ENCODE measurements at regions not wholly inside any gene's neighbourhood (a gene's known extent, or its start where the extent isn't known, plus 50 kb on each side); places are given as distances from the start of the nearest gene placed in this dataset.

DNA sequence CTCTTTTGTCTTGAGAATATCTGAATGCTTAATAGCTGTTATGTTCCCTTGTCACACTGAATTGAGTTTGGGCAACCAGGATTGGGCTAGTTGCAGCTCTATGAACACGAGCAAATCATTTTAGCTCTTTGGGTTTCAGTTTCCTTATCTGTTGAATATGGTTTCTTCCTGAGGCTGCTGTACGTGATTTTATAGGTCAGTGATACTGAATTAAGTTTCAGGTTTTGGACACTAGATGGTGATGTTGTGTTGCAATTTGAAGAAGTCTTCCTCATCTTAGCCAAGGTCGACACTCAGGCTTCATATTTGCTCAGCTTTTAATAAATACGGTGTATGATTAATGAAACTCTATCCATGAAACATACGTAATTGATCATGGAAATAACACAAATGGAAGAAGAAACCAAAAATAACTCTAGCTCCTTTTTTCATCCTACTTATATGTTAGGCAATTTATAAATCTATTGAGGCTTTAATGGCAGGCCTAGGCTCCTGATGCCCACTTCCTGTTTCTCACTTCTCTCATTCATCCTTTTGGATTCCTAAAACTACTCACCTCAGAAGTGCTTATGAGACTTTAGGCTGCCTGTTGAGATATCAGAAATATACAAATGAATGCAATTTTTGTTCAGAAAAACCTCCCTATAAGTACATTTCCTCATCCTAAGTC is 354.1 kb upstream of the MAP3K7 start (continued):
- TF ChIP-seq IKZF1 (conservative IDR thresholded peaks at IDR 0.05) (peak; percentile 51), CEBPB (IDR thresholded peaks at IDR 0.05; ENCODE audit: borderline replicate concordance in 1 of 2, low read depth in 2 of 2, low read length in 2 of 2) (no peak), YY1 (IDR thresholded peaks at IDR 0.05; ENCODE audit: low read depth, low read length) (peak; percentile 48; the same call in 1 of the 2 replicates), RAD21 (IDR thresholded peaks at IDR 0.05; ENCODE audit: insufficient read depth, low read depth, low read length) (peak; percentile 77), IKZF2 (IDR thresholded peaks at IDR 0.05) (peak in 1 of 2 experiments; percentile 49; a peak in 3 of 4 replicates), NFXL1 (IDR thresholded peaks at IDR 0.05; ENCODE audit: borderline replicate concordance) (no peak), SMC3 (IDR thresholded peaks at IDR 0.05; ENCODE audit: borderline replicate concordance, low read length) (peak; percentile 65; the same call in 1 of the 2 replicates), SPI1 (IDR thresholded peaks at IDR 0.05; ENCODE audit: borderline replicate concordance, insufficient read depth, low read depth, low read length) (peak; percentile 84), RUNX3 (IDR thresholded peaks at IDR 0.05; ENCODE audit: low read length) (peak; percentile 11; the same call in 1 of the 2 replicates), MYC (IDR thresholded peaks at IDR 0.05; ENCODE audit: insufficient read depth, insufficient read length, insufficient replicate concordance, low read length, severe bottlenecking) (no peak), SMAD1 (IDR thresholded peaks at IDR 0.05; ENCODE audit: low read depth, partially characterized antibody) (no peak), EGR1 (IDR thresholded peaks at IDR 0.05; ENCODE audit: borderline replicate concordance in 1 of 2, low read depth in 2 of 2, low read length in 2 of 2) (no peak), PAX8 (IDR thresholded peaks at IDR 0.05) (no peak), ESRRA (IDR thresholded peaks at IDR 0.05; ENCODE audit: low read length) (no peak), RELB (IDR thresholded peaks at IDR 0.05; ENCODE audit: low read depth) (no peak), NBN (IDR thresholded peaks at IDR 0.05) (no peak), NFIC (IDR thresholded peaks at IDR 0.05; ENCODE audit: low read depth, low read length) (no peak)

Data from GM12878 (cell line).